ENCODE measurements at regions not wholly inside any gene's neighbourhood (a gene's known extent, or its start where the extent isn't known, plus 50 kb on each side); places are given as distances from the start of the nearest gene placed in this dataset.

DNA sequence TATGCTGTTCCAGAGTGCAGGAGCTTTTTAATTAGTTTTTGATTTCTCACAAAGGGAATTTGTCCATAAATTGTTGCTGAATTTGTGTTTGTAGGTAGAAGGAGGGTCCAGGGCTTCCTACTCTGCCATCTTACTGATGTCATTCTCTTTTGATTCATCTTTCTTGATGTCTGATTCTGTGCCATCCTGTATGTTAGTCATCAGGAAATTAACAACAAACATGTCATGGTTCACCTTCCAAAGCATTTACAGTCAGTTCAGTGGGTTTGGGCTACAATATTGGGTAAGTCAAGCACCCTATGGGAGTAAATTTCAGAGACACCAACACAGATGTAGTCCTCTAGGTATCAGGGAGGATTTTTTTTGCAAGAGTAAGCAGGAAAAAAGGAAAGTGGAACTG lies 135.2 kb upstream of the SLC38A2 start:
- TF ChIP-seq, protein P1, sequence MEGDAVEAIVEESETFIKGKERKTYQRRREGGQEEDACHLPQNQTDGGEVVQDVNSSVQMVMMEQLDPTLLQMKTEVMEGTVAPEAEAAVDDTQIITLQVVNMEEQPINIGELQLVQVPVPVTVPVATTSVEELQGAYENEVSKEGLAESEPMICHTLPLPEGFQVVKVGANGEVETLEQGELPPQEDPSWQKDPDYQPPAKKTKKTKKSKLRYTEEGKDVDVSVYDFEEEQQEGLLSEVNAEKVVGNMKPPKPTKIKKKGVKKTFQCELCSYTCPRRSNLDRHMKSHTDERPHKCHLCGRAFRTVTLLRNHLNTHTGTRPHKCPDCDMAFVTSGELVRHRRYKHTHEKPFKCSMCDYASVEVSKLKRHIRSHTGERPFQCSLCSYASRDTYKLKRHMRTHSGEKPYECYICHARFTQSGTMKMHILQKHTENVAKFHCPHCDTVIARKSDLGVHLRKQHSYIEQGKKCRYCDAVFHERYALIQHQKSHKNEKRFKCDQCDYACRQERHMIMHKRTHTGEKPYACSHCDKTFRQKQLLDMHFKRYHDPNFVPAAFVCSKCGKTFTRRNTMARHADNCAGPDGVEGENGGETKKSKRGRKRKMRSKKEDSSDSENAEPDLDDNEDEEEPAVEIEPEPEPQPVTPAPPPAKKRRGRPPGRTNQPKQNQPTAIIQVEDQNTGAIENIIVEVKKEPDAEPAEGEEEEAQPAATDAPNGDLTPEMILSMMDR (IDR thresholded peaks at IDR 0.05), result no peak
- no peak for TF ChIP-seq EP300 (IDR thresholded peaks at IDR 0.05)
